ENCODE measurements at regions not wholly inside any gene's neighbourhood (a gene's known extent, or its start where the extent isn't known, plus 50 kb on each side); places are given as distances from the start of the nearest gene placed in this dataset.

- H3K4me1 ChIP-seq, result no peaks in the 10 kb centered on the region
- no peaks in the 10 kb centered on the region for H3K27me3 ChIP-seq
- intact Hi-C loops (cut with DNase I; ENCODE audit: low total_unique reads) (no loop called here), in situ Hi-C loops (cut with MboI; ENCODE audit: low sequenced_read_pairs in 4 of 4) (no loop called here)
- no peak for ATAC-seq
- no peak for DNase-seq
- H3K36me3 ChIP-seq, result no peaks in the 10 kb centered on the region
- H3K4me3 ChIP-seq, result no peak overlapping the region
- H3K27ac ChIP-seq, result no peak overlapping the region
- TF ChIP-seq CTCF (IDR thresholded peaks at IDR 0.05 in 4 of 5, conservative IDR thresholded peaks at IDR 0.05 in 1 of 5) (no peak), POLR2A (IDR thresholded peaks at IDR 0.05) (no peak)
- H3K9me3 ChIP-seq, result no peaks in the 10 kb centered on the region
Measured at GRCh38 chrX:118211891-118212816, 95.5 kb upstream of the KLHL13 start.

GRCh38 chrX:118212817-118213183, 96.2 kb upstream of the KLHL13 start:
- Histone ChIP-seq H3K4me3 (no peak overlapping the region), H3K4me1 (no peaks in the 10 kb centered on the region), H3K9me3 (no peaks in the 10 kb centered on the region), H3K27me3 (no peaks in the 10 kb centered on the region), H3K36me3 (no peaks in the 10 kb centered on the region), H3K27ac (no peak overlapping the region)
- intact Hi-C loops (cut with DNase I; ENCODE audit: low total_unique reads), result no loop called here
- in situ Hi-C loops (cut with MboI; ENCODE audit: low sequenced_read_pairs in 4 of 4), result no loop called here
- ATAC-seq, result no peak
- TF ChIP-seq POLR2A (IDR thresholded peaks at IDR 0.05), result no peak
- TF ChIP-seq CTCF (IDR thresholded peaks at IDR 0.05 in 4 of 5, conservative IDR thresholded peaks at IDR 0.05 in 1 of 5), result no peak
- DNase-seq, result no peak

GRCh38 chrX:118215346-118215745, 98.7 kb upstream of the KLHL13 start:
- Histone ChIP-seq H3K4me1 (no peaks in the 10 kb centered on the region), H3K9me3 (no peaks in the 10 kb centered on the region), H3K27ac (no peak overlapping the region), H3K27me3 (no peaks in the 10 kb centered on the region), H3K4me3 (no peak overlapping the region), H3K36me3 (no peaks in the 10 kb centered on the region)
- intact Hi-C loops (cut with DNase I; ENCODE audit: low total_unique reads), result no loop called here
- ATAC-seq (no peak), DNase-seq (no peak)
- in situ Hi-C loops (cut with MboI; ENCODE audit: low sequenced_read_pairs in 4 of 4), result no loop called here
- TF ChIP-seq POLR2A (IDR thresholded peaks at IDR 0.05), result no peak
- no peak for TF ChIP-seq CTCF (IDR thresholded peaks at IDR 0.05 in 4 of 5, conservative IDR thresholded peaks at IDR 0.05 in 1 of 5)

- intact Hi-C loops (cut with DNase I; ENCODE audit: low total_unique reads), result no loop called here
- no peak for ATAC-seq
- in situ Hi-C loops (cut with MboI; ENCODE audit: low sequenced_read_pairs in 4 of 4), result no loop called here
Measured at GRCh38 chrX:118216087-118216486, 99.5 kb upstream of the KLHL13 start.

More at GRCh38 chrX:118216087-118216486, 99.5 kb upstream of the KLHL13 start:
- TF ChIP-seq CTCF (IDR thresholded peaks at IDR 0.05 in 4 of 5, conservative IDR thresholded peaks at IDR 0.05 in 1 of 5) (no peak), POLR2A (IDR thresholded peaks at IDR 0.05) (no peak)
- no peaks in the 10 kb centered on the region for H3K27me3 ChIP-seq
- DNase-seq, result no peak
- no peak overlapping the region for H3K4me3 ChIP-seq
- no peaks in the 10 kb centered on the region for H3K9me3 ChIP-seq
- no peaks in the 10 kb centered on the region for H3K36me3 ChIP-seq
- H3K4me1 ChIP-seq, result no peaks in the 10 kb centered on the region
- H3K27ac ChIP-seq, result no peak overlapping the region
